Forelimb muscle (tissue), 1 donor: ENCODE measurements at regions not wholly inside any gene's neighbourhood (a gene's known extent, or its start where the extent isn't known, plus 50 kb on each side); places are given as distances from the start of the nearest gene placed in this dataset.
"Not testable (repeated sequence)": the region's sequence is repeated elsewhere in the genome, so short reads cannot be mapped to it uniquely, and the experiment has no call there.

Source experiments
- DNase-seq: peaks from one replicate; pipeline ENCODE4 v3.0.0-alpha.2; 2013; ENCODE audit warnings: low read depth

- no peak for DNase-seq
These were observed 154.3 kb upstream of the FGF10 start for GRCh38 chr5:44543511-44543910.

DNA sequence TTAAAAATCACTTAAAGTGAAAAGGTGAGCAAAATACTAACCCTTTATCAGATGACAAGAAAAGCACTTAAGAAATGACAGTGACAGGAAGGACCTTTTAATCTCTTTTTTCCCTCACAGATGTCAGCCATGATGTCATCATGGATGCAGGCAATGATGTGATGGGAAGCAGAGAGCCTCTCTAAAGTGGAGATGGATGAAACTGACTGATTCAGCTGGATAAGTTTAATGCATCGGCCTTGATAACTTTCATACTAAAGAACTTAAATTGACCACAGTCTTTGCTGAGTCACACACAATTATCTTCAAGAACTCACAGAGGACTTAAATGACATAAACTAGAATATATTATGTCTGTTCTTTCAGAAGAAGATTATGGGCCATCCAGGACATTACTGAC, 153.2 kb upstream of the FGF10 start:
- DNase-seq = no peak

GRCh38 chr5:44539602-44539919, 150.3 kb upstream of the FGF10 start:
- DNase-seq = no peak

DNA sequence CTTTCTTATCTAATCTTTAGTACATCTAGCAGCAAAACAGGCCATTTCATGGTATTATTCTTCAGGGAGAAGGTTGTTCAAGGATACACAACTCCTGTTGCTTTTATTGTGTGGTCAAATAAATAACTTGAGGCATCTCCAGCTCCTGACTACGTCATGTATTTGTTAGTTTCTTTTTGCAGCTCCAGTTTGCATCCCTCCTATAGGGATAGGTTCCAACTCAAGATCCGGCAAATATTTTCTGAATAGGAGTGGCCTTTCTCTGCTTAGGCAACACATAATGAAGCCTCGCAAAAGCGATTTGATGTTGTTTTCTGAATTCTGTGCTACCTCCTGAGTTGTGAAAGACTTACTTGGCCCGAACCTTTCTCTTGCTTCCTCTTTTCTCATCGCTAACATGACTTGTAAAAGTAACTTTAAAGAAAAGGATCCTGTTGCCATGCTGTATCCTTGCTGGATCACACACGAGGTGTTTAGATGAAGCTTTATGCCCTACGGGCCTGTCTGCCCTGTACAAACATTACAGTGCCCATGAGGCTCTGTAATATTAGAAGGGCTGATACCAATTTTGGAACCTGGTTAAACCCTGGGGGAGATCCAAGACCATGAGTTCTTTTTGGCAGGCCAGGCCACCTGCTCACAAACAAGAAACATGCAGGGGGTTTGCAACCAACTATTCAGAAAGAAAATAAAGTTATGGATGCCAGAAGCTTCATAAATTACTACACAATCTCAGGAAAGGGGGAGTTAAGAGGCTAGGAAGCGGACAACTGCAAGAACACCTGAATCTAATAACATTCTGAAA, 149.8 kb upstream of the FGF10 start:
- peak; percentile 17 for DNase-seq

GRCh38 chr5:44536650-44537260, 147.5 kb upstream of the FGF10 start:
- DNase-seq = no peak

GRCh38 chr5:44535621-44536020, 146.4 kb upstream of the FGF10 start:
- DNase-seq = peak; percentile 20

DNA sequence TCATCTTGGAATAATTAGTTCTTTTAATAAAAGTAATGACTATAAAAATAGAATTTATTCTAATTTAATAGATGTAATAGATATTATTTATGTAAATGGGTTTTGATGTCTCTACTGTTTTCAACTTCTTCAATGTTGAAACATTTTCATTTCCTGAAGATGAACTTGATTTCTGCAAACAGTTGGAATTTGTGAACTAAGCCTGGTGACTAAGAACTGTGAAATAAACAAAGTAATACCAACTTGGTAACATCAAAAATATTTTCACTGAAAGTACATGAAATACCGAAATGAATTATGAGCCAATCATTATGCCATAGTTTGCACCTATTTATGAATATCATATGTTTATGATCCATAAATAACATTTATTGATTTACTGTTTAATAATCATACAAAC, 143.8 kb upstream of the FGF10 start:
- DNase-seq = no peak

- not testable (repeated sequence) for DNase-seq
These were observed 142.5 kb upstream of the FGF10 start for GRCh38 chr5:44531756-44532155.

DNA sequence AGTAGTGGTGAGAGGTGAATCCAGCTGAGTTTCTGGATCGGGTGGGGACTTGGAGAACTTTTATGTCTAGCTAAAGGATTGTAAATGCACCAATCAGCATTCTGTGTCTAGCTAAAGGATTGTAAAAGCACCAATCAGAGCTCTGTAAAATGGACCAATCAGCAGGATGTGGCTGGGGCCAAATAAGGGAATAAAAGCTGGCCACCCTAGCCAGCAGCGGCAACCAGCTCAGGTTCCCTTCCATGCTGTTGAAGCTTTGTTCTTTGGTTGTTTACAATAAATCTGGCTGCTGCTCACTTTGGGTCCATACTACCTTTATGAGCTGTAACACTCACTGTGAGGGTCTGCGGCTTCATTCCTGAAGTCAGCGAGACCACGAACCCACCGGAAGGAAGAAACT, 141.6 kb upstream of the FGF10 start:
- not testable (repeated sequence) for DNase-seq

GRCh38 chr5:44511596-44511995, 122.4 kb upstream of the FGF10 start:
- DNase-seq = no peak

DNA sequence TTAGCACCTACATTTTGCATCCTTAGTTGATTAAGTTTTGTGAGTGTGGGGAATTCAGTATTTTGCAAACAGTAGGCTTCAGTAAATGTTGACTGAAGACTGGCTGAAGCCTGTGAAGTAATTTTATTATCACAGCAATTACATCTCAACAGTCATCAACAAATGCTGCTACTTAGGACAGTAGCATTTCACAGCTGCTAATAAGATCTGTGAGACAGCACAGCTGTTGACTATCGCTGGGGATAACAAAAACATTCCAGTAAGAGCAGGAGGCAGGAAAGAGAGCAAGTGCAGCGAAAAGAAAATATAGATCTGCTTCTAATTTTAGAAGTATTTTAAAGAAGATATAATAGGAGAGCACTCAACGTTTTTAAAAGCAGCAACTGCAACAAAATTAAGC, 117.3 kb upstream of the FGF10 start:
- DNase-seq = no peak

GRCh38 chr5:44499381-44499780, 110.2 kb upstream of the FGF10 start:
- DNase-seq = no peak

DNA sequence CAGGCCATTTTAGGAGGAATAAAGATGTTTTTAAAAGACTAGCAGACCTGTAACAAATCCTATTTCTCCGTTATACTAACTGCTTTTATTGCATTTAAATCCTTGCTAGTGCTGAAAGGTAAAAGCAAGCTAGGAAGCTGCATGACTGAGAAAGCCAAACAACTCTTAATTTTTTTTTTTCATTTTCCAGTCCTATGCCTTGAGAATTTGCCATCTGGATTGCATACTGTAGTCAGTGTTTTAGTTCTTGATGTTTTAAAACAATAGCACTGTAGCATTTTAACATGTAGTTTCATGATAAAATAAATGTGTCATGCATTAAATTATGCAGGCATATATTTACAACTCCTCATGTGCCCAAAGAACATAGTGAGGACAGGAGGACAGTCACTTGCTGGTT, 108.4 kb upstream of the FGF10 start:
- peak; percentile 24 for DNase-seq

- DNase-seq = no peak
These were observed 106.1 kb upstream of the FGF10 start for GRCh38 chr5:44495280-44495679.

DNA sequence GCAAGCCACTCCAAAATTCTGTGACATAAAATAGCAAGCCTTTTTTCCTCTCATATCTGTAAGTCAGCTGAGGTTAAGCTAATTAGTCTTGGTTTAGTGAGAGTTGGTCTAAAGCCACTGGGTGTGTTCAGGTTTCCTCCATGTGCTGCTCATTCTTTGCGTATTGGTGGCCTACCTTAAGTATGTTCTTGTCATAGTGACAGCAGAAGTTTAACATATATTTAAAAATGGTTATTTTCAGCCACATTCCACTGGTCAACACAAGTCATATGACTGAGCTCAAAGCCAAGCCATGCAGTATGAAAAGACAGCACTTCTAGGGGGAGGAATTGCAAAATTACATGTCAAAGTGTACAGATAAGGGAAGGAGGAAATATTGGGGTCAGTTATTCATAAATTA, 100.5 kb upstream of the FGF10 start:
- DNase-seq = no peak

GRCh38 chr5:44486591-44486990, 97.4 kb upstream of the FGF10 start:
- peak; percentile 31 for DNase-seq

- DNase-seq = no peak
These were observed 64.8 kb upstream of the FGF10 start for GRCh38 chr5:44454002-44454401.

GRCh38 chr5:44446399-44446798, 57.2 kb upstream of the FGF10 start:
- no peak for DNase-seq

DNA sequence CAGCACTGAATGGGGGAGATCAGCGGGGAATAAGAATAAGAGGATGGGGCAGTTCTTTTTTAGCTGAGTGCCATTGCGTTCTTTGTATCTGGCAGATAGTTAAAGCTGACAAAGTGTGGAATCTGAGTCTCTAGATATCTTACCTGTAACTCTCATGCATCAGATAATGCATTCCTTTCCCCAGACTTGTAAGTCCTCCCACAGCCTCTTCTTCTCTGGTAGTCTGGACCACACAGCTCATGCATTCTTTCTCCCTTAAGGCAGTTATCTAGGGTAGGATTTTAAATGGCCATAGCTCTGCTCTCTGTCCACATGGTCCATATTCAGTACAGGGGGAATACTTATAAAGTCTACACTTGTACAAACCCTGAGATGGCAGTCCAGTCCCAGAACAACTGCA, 54.0 kb upstream of the FGF10 start:
- no peak for DNase-seq

DNA sequence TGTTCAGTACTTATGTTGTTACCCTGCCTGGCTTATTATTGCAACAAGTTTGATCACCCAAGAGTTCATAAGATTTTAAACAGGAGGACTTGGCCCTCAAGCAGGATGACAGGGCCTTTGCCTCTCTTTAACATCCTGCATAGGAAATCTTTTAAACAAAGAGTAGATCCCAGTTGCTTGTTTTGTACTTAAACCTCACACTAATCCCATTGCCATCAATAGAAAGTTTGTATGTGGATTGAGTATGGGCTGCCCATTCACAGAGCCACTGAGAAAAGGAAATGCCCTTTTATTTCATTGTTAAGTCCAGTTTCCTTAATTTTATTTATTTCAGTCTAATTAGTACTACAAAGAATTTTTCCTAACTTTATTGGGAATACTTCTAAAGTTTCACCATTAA, 52.2 kb upstream of the FGF10 start:
- no peak for DNase-seq

- DNase-seq = no peak
These were observed 51.0 kb upstream of the FGF10 start for GRCh38 chr5:44440186-44440585.
